ENCODE measurements at regions not wholly inside any gene's neighbourhood (a gene's known extent, or its start where the extent isn't known, plus 50 kb on each side); places are given as distances from the start of the nearest gene placed in this dataset.

GRCh38 chr9:4927043-4927471 is 58.0 kb upstream of the JAK2 start:
- TF ChIP-seq CTCF (conservative IDR thresholded peaks at IDR 0.05 in 1 of 2, IDR thresholded peaks at IDR 0.05 in 1 of 2; ENCODE audit: extremely low read depth in 1 of 2, insufficient read depth in 1 of 2, low read depth in 1 of 2, low read length in 2 of 2) (no peak), EZH2 (IDR thresholded peaks at IDR 0.05; ENCODE audit: borderline replicate concordance, low read length) (no peak)
